ENCODE measurements at regions not wholly inside any gene's neighbourhood (a gene's known extent, or its start where the extent isn't known, plus 50 kb on each side); places are given as distances from the start of the nearest gene placed in this dataset.

GRCh38 chr17:71656964-71657858, 463.6 kb upstream of the SOX9 start:
- no peak for TF ChIP-seq POLR2A (IDR thresholded peaks at IDR 0.05)
- TF ChIP-seq CTCF (IDR thresholded peaks at IDR 0.05): no peak
- TF ChIP-seq EP300 (IDR thresholded peaks at IDR 0.05): no peak
